Breast epithelium (tissue), 3 donors: ENCODE measurements at regions not wholly inside any gene's neighbourhood (a gene's known extent, or its start where the extent isn't known, plus 50 kb on each side); places are given as distances from the start of the nearest gene placed in this dataset.

Source experiments
- POLR2AphosphoS5 ChIP-seq, 3 donors: sonication (generic); formaldehyde crosslinking; IDR thresholded peaks; one replicate each; pipeline ENCODE4 v1.6.1; 2017; ENCODE audit warnings: antibody characterized with exemption in 3 of 3
- TF ChIP-seq, protein P1 (sequence below), 3 donors: fragments of 450-650 bp; IDR thresholded peaks; one replicate each; pipeline ENCODE4 v1.5.1; 2016 to 2017; ENCODE audit warnings: antibody characterized with exemption in 3 of 3, mild to moderate bottlenecking in 3 of 3, moderate library complexity in 3 of 3

DNA sequence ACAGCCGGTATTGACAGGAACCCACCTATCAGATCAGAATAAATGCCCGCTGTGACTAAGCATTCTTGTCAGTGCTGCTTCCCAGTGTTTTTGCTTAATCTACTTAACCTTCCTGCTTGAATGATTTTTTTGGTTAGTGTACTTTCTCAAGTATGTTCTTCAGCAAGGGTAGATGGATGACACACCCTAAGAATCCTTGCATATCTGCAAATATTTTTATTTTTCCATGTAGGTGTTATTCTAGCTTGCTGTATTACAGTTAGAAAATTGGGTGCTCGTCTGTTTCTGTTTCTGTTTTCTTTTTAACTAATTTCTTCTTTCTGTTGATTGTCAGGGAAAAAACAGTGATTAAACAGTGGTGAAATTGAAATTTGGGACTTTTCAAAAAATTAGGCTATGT lies 64.5 kb downstream of the SEC61B start:
- TF ChIP-seq, protein P1, sequence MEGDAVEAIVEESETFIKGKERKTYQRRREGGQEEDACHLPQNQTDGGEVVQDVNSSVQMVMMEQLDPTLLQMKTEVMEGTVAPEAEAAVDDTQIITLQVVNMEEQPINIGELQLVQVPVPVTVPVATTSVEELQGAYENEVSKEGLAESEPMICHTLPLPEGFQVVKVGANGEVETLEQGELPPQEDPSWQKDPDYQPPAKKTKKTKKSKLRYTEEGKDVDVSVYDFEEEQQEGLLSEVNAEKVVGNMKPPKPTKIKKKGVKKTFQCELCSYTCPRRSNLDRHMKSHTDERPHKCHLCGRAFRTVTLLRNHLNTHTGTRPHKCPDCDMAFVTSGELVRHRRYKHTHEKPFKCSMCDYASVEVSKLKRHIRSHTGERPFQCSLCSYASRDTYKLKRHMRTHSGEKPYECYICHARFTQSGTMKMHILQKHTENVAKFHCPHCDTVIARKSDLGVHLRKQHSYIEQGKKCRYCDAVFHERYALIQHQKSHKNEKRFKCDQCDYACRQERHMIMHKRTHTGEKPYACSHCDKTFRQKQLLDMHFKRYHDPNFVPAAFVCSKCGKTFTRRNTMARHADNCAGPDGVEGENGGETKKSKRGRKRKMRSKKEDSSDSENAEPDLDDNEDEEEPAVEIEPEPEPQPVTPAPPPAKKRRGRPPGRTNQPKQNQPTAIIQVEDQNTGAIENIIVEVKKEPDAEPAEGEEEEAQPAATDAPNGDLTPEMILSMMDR (IDR thresholded peaks at IDR 0.05), result no peak
- no peak for TF ChIP-seq POLR2AphosphoS5 (IDR thresholded peaks at IDR 0.05)
